MM.1S (cell line): ENCODE measurements at regions not wholly inside any gene's neighbourhood (a gene's known extent, or its start where the extent isn't known, plus 50 kb on each side); places are given as distances from the start of the nearest gene placed in this dataset.

ENCODE experiments used
- DNase-seq: peaks from one replicate; pipeline ENCODE4 v3.0.0-alpha.2; 2015
- H2AFZ ChIP-seq: fragments of 300-600 bp; sonication (generic); 2 replicates; pipeline ENCODE4 v1.6.0; 2016; ENCODE audit warnings: antibody characterized with exemption, low read length
- H3F3A ChIP-seq: fragments of 300-600 bp; sonication (generic); 2 replicates; pipeline ENCODE4 v1.6.1; 2016; ENCODE audit warnings: mild to moderate bottlenecking, antibody characterized with exemption, low read length, moderate library complexity, mixed read lengths; ENCODE audit not compliant: insufficient read depth
- H3K27ac ChIP-seq: fragments of 300-600 bp; sonication (generic); 2 replicates; pipeline ENCODE4 v1.5.1; 2016; ENCODE audit warnings: mild to moderate bottlenecking, low read length
- H3K27me3 ChIP-seq: fragments of 300-600 bp; sonication (generic); replicated peaks from 2 replicates; pipeline ENCODE4 v1.6.0; 2016; ENCODE audit warnings: low read length; ENCODE audit not compliant: insufficient read depth
- H3K36me3 ChIP-seq: fragments of 300-600 bp; sonication (generic); replicated peaks from 2 replicates; pipeline ENCODE4 v1.6.1; 2016; ENCODE audit warnings: mild to moderate bottlenecking, low read length, mixed read lengths; ENCODE audit not compliant: insufficient read depth
- H3K4me1 ChIP-seq: fragments of 300-600 bp; sonication (generic); 2 replicates; pipeline ENCODE4 v1.6.1; 2016; ENCODE audit warnings: low read length, mixed read lengths
- H3K4me2 ChIP-seq: fragments of 300-600 bp; sonication (generic); 2 replicates; pipeline ENCODE4 v1.6.0; 2016; ENCODE audit warnings: low read depth, low read length
- H3K4me3 ChIP-seq: fragments of 300-600 bp; sonication (generic); 2 replicates; pipeline ENCODE4 v1.5.1; 2016; ENCODE audit warnings: low read length, mixed read lengths
- H3K79me2 ChIP-seq: fragments of 300-600 bp; sonication (generic); 2 replicates; pipeline ENCODE4 v1.6.1; 2016; ENCODE audit warnings: mixed run types, low read length, mixed read lengths
- H3K9ac ChIP-seq: fragments of 300-600 bp; sonication (generic); 2 replicates; pipeline ENCODE4 v1.6.1; 2016; ENCODE audit warnings: low read length, mixed read lengths
- H3K9me2 ChIP-seq: fragments of 300-600 bp; sonication (generic); replicated peaks from 2 replicates; pipeline ENCODE4 v1.6.1; 2016; ENCODE audit warnings: mild to moderate bottlenecking, low read length, mixed read lengths; ENCODE audit not compliant: insufficient read depth
- H3K9me3 ChIP-seq: fragments of 300-600 bp; sonication (generic); replicated peaks from 2 replicates; pipeline ENCODE4 v1.6.1; 2016; ENCODE audit warnings: mild to moderate bottlenecking, low read length, mixed read lengths; ENCODE audit not compliant: insufficient read depth
- H4K20me1 ChIP-seq: fragments of 300-600 bp; sonication (generic); 2 replicates; pipeline ENCODE4 v1.6.1; 2016; ENCODE audit warnings: mild to moderate bottlenecking, low read length, moderate library complexity, mixed read lengths; ENCODE audit not compliant: insufficient read depth
- CTCF ChIP-seq: fragments of 300-600 bp; sonication (generic); IDR thresholded peaks from 2 replicates; pipeline ENCODE4 v1.5.1; 2016; ENCODE audit warnings: antibody characterized with exemption, low read length, mixed read lengths
- EZH2 ChIP-seq: fragments of 300-600 bp; sonication (generic); optimal IDR thresholded peaks from 2 replicates; pipeline ENCODE3; 2017; ENCODE audit warnings: low read depth, mild to moderate bottlenecking, antibody characterized with exemption, low read length, mixed read lengths
- EZH2phosphoT487 ChIP-seq: fragments of 300-600 bp; sonication (generic); IDR thresholded peaks from 2 replicates; pipeline ENCODE4 v1.6.1; 2018; ENCODE audit warnings: antibody characterized with exemption, low read length

GRCh38 chr4:17166954-17167353, 268.5 kb upstream of the LDB2 start:
- Histone ChIP-seq H4K20me1 (no peaks in the 10 kb centered on the region), H3K4me3 (no peak overlapping the region), H3K9me2 (no peaks in the 10 kb centered on the region), H3K79me2 (no peaks in the 10 kb centered on the region), H2AFZ (no peak overlapping the region), H3K9ac (no peak overlapping the region), H3K4me2 (no peak overlapping the region), H3K36me3 (no peaks in the 10 kb centered on the region), H3F3A (no peaks in the 10 kb centered on the region), H3K4me1 (no peaks in the 10 kb centered on the region), H3K27ac (no peak overlapping the region), H3K9me3 (no peaks in the 10 kb centered on the region), H3K27me3 (no peaks in the 10 kb centered on the region)
- no peak for DNase-seq
- TF ChIP-seq CTCF (no peak), EZH2phosphoT487 (no peak), EZH2 (no peak)

GRCh38 chr4:17165286-17165685, 266.8 kb upstream of the LDB2 start:
- Histone ChIP-seq H3K79me2 (no peaks in the 10 kb centered on the region), H3K4me2 (no peak overlapping the region), H3K36me3 (no peaks in the 10 kb centered on the region), H3K27ac (no peak overlapping the region), H3K27me3 (no peaks in the 10 kb centered on the region), H4K20me1 (no peaks in the 10 kb centered on the region), H3K9me2 (no peaks in the 10 kb centered on the region), H2AFZ (no peak overlapping the region), H3K4me1 (no peaks in the 10 kb centered on the region), H3K9ac (no peak overlapping the region), H3K4me3 (no peak overlapping the region), H3F3A (no peaks in the 10 kb centered on the region), H3K9me3 (no peaks in the 10 kb centered on the region)
- TF ChIP-seq EZH2 (no peak), CTCF (no peak), EZH2phosphoT487 (no peak)
- no peak for DNase-seq

GRCh38 chr4:17164666-17165065, 266.2 kb upstream of the LDB2 start:
- H3K9me3 ChIP-seq = no peaks in the 10 kb centered on the region
- no peaks in the 10 kb centered on the region for H4K20me1 ChIP-seq
- no peak overlapping the region for H3K4me3 ChIP-seq
- no peak overlapping the region for H3K9ac ChIP-seq
- TF ChIP-seq CTCF = no peak
- no peak for TF ChIP-seq EZH2
- no peak for TF ChIP-seq EZH2phosphoT487
- no peaks in the 10 kb centered on the region for H3K27me3 ChIP-seq
- H3K4me2 ChIP-seq = no peak overlapping the region
- H3K27ac ChIP-seq = no peak overlapping the region
- H3K4me1 ChIP-seq = no peaks in the 10 kb centered on the region
- H3F3A ChIP-seq = no peaks in the 10 kb centered on the region
- no peaks in the 10 kb centered on the region for H3K36me3 ChIP-seq
- H3K79me2 ChIP-seq = no peaks in the 10 kb centered on the region
- no peaks in the 10 kb centered on the region for H3K9me2 ChIP-seq
- no peak for DNase-seq
- no peak overlapping the region for H2AFZ ChIP-seq
